ENCODE measurements at regions not wholly inside any gene's neighbourhood (a gene's known extent, or its start where the extent isn't known, plus 50 kb on each side); places are given as distances from the start of the nearest gene placed in this dataset.

DNA sequence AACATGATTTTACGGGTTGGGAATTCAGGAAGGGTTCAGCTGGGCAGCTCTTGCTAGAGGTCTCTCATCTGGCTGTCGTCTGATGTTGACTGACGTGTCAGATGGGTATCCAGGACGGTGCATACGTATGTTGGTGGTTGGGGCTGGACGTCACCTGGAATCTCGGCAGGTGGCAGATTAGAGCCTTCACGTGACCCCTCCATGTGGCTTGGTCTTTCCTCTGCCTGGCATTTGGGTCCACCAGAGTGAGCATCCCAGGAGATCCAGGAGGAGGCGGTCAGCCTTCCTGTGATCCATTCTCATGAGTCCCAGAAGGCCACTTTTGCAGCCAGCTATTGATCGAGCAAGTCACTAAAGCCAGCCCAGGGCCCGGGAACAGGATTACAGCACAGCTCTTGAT is 202.7 kb downstream of the FOXL1 start:
- no peak for TF ChIP-seq CTCF (conservative IDR thresholded peaks at IDR 0.05; ENCODE audit: low read length)
- no peak for TF ChIP-seq EZH2phosphoT487 (IDR thresholded peaks at IDR 0.05; ENCODE audit: borderline replicate concordance, low read depth, low read length)

Data from OCI-LY7 (cell line).